ENCODE measurements at regions not wholly inside any gene's neighbourhood (a gene's known extent, or its start where the extent isn't known, plus 50 kb on each side); places are given as distances from the start of the nearest gene placed in this dataset.
"Not testable (repeated sequence)": the region's sequence is repeated elsewhere in the genome, so short reads cannot be mapped to it uniquely, and the experiment has no call there.

- DNase-seq = no peak
Measured at GRCh38 chr18:75984853-75985252, 510.2 kb downstream of the ZNF516 start.

- no peak for DNase-seq
Measured at GRCh38 chr18:75981102-75981501, 513.9 kb downstream of the ZNF516 start.

- DNase-seq = no peak
Measured at GRCh38 chr18:75977081-75977480, 518.0 kb downstream of the ZNF516 start.

GRCh38 chr18:75970212-75970611 lies 524.8 kb downstream of the ZNF516 start:
- no peak for DNase-seq

GRCh38 chr18:75966431-75966830 lies 528.6 kb downstream of the ZNF516 start:
- DNase-seq = no peak

- DNase-seq = no peak
Measured at GRCh38 chr18:75962036-75962572, 532.9 kb downstream of the ZNF516 start.

- not testable (repeated sequence) for DNase-seq
Measured at GRCh38 chr18:75960356-75960755, 532.9 kb upstream of the SMIM21 start.

- no peak for DNase-seq
Measured at GRCh38 chr18:75959150-75959549, 531.6 kb upstream of the SMIM21 start.

GRCh38 chr18:75958683-75959082 lies 531.2 kb upstream of the SMIM21 start:
- DNase-seq = no peak

- DNase-seq = no peak
Measured at GRCh38 chr18:75945265-75945933, 517.9 kb upstream of the SMIM21 start.

GRCh38 chr18:75937306-75937705 lies 509.8 kb upstream of the SMIM21 start:
- DNase-seq = no peak

GRCh38 chr18:75936862-75937261 lies 509.4 kb upstream of the SMIM21 start:
- no peak for DNase-seq

- DNase-seq = no peak
Measured at GRCh38 chr18:75931079-75931478, 503.6 kb upstream of the SMIM21 start.

- DNase-seq = no peak
Measured at GRCh38 chr18:75928706-75929105, 501.2 kb upstream of the SMIM21 start.

- DNase-seq = no peak
Measured at GRCh38 chr18:75927791-75928190, 500.3 kb upstream of the SMIM21 start.

GRCh38 chr18:75926811-75927210 lies 499.3 kb upstream of the SMIM21 start:
- DNase-seq = no peak

- DNase-seq = no peak
Measured at GRCh38 chr18:75923169-75923568, 495.7 kb upstream of the SMIM21 start.

GRCh38 chr18:75916624-75916982 lies 489.1 kb upstream of the SMIM21 start:
- no peak for DNase-seq

- DNase-seq = no peak
Measured at GRCh38 chr18:75915941-75916623, 488.6 kb upstream of the SMIM21 start.

- DNase-seq = no peak
Measured at GRCh38 chr18:75912829-75913228, 485.3 kb upstream of the SMIM21 start.

GRCh38 chr18:75904416-75904815 lies 476.9 kb upstream of the SMIM21 start:
- DNase-seq = no peak

- DNase-seq = no peak
Measured at GRCh38 chr18:75898651-75899050, 471.1 kb upstream of the SMIM21 start.

- no peak for DNase-seq
Measured at GRCh38 chr18:75897386-75897785, 469.9 kb upstream of the SMIM21 start.

- DNase-seq = no peak
Measured at GRCh38 chr18:75896865-75897264, 469.4 kb upstream of the SMIM21 start.

- no peak for DNase-seq
Measured at GRCh38 chr18:75895135-75895534, 467.6 kb upstream of the SMIM21 start.

Measured in stimulated activated CD8-positive, alpha-beta memory T cell treated with anti-CD3 and anti-CD28 coated beads, Interleukin-4, amount 100 ng/mL, for 48 hours (primary cell).